WERI-Rb-1 (cell line): ENCODE measurements at regions not wholly inside any gene's neighbourhood (a gene's known extent, or its start where the extent isn't known, plus 50 kb on each side); places are given as distances from the start of the nearest gene placed in this dataset.
"Not testable (repeated sequence)": the region's sequence is repeated elsewhere in the genome, so short reads cannot be mapped to it uniquely, and the experiment has no call there.

Experiments
- DNase-seq: peaks from one replicate; pipeline ENCODE4 v3.0.0-alpha.2; 2020
- H3K27ac ChIP-seq: fragments of 250-450 bp; sonication (Bioruptor Pico); 2 replicates; pipeline ENCODE4 v1.5.1; 2020; ENCODE audit warnings: mild to moderate bottlenecking, moderate library complexity
- H3K27me3 ChIP-seq: fragments of 250-450 bp; sonication (Bioruptor Pico); 2 replicates; pipeline ENCODE4 v1.5.1; 2021; ENCODE audit warnings: mild to moderate bottlenecking, low read depth, moderate library complexity; ENCODE audit not compliant: insufficient read depth, severe bottlenecking
- H3K36me3 ChIP-seq: fragments of 250-450 bp; sonication (Bioruptor Pico); 2 replicates; pipeline ENCODE4 v1.5.1; 2020; ENCODE audit warnings: mild to moderate bottlenecking, moderate library complexity
- H3K4me3 ChIP-seq: 2 replicates; pipeline ENCODE4 v1.5.1; 2011; ENCODE audit warnings: low read depth, mild to moderate bottlenecking, control low read depth, low read length
- H3K9me3 ChIP-seq: fragments of 250-450 bp; sonication (Bioruptor Pico); 2 replicates; pipeline ENCODE4 v1.5.1; 2021; ENCODE audit warnings: mild to moderate bottlenecking, moderate library complexity; ENCODE audit not compliant: severe bottlenecking
- CTCF ChIP-seq: IDR thresholded peaks from 2 replicates; pipeline ENCODE4 v1.5.1; 2011; ENCODE audit warnings: low read depth, mild to moderate bottlenecking, control low read depth, inconsistent platforms, low read length

- DNase-seq: no peak
- peaks cover 3% of the 10 kb centered on the region for H3K9me3 ChIP-seq
- H3K36me3 ChIP-seq: no peaks in the 10 kb centered on the region
- H3K27ac ChIP-seq: no peak overlapping the region
- H3K4me3 ChIP-seq: no peak overlapping the region
- no peak for TF ChIP-seq CTCF
- no peaks in the 10 kb centered on the region for H3K27me3 ChIP-seq
Measured at GRCh38 chr2:6184532-6185292, 492.5 kb downstream of the SOX11 start.

- no peak for DNase-seq
Measured at GRCh38 chr2:6186332-6187151, 494.4 kb downstream of the SOX11 start.

GRCh38 chr2:6196449-6196848 lies 504.3 kb downstream of the SOX11 start:
- Histone ChIP-seq H3K27ac (no peak overlapping the region), H3K9me3 (no peaks in the 10 kb centered on the region)

More at GRCh38 chr2:6186332-6187151, 494.4 kb downstream of the SOX11 start:
- Histone ChIP-seq H3K36me3 (no peaks in the 10 kb centered on the region), H3K27ac (no peak overlapping the region), H3K9me3 (peaks cover 3% of the 10 kb centered on the region), H3K4me3 (no peak overlapping the region), H3K27me3 (no peaks in the 10 kb centered on the region)
- no peak for TF ChIP-seq CTCF

GRCh38 chr2:6198370-6198919 lies 506.3 kb downstream of the SOX11 start:
- DNase-seq, H3K9me3 ChIP-seq, H3K36me3 ChIP-seq, H3K4me3 ChIP-seq, H3K27ac ChIP-seq, H3K27me3 ChIP-seq: not testable (repeated sequence)

More at GRCh38 chr2:6196449-6196848, 504.3 kb downstream of the SOX11 start:
- Histone ChIP-seq H3K27me3 (no peaks in the 10 kb centered on the region), H3K4me3 (no peak overlapping the region), H3K36me3 (no peaks in the 10 kb centered on the region)
- no peak for TF ChIP-seq CTCF
- DNase-seq: no peak

GRCh38 chr2:6202756-6203155 lies 510.6 kb downstream of the SOX11 start:
- Histone ChIP-seq H3K4me3 (no peak overlapping the region), H3K9me3 (no peaks in the 10 kb centered on the region), H3K36me3 (no peaks in the 10 kb centered on the region), H3K27me3 (no peaks in the 10 kb centered on the region), H3K27ac (no peak overlapping the region)
- DNase-seq: no peak
- TF ChIP-seq CTCF: no peak

- TF ChIP-seq CTCF: no peak
- H3K9me3 ChIP-seq: no peaks in the 10 kb centered on the region
- no peak for DNase-seq
- no peak overlapping the region for H3K27ac ChIP-seq
- H3K36me3 ChIP-seq: no peaks in the 10 kb centered on the region
- no peak overlapping the region for H3K4me3 ChIP-seq
- no peaks in the 10 kb centered on the region for H3K27me3 ChIP-seq
Measured at GRCh38 chr2:6203291-6203959, 511.2 kb downstream of the SOX11 start.
